Neural progenitor cell (in vitro differentiated cells): ENCODE measurements at regions not wholly inside any gene's neighbourhood (a gene's known extent, or its start where the extent isn't known, plus 50 kb on each side); places are given as distances from the start of the nearest gene placed in this dataset.
"Not testable (repeated sequence)": the region's sequence is repeated elsewhere in the genome, so short reads cannot be mapped to it uniquely, and the experiment has no call there.

Source experiments
- CTCF ChIP-seq: fragments of 200-600 bp; sonication (generic); IDR thresholded peaks from 2 replicates; pipeline ENCODE4 v1.5.1; 2017; ENCODE audit warnings: antibody characterized with exemption, mild to moderate bottlenecking
- EZH2 ChIP-seq: fragments of 200-600 bp; sonication (generic); IDR thresholded peaks from 2 replicates; pipeline ENCODE4 v1.6.1; 2017; ENCODE audit warnings: antibody characterized with exemption, mild to moderate bottlenecking, moderate library complexity

DNA sequence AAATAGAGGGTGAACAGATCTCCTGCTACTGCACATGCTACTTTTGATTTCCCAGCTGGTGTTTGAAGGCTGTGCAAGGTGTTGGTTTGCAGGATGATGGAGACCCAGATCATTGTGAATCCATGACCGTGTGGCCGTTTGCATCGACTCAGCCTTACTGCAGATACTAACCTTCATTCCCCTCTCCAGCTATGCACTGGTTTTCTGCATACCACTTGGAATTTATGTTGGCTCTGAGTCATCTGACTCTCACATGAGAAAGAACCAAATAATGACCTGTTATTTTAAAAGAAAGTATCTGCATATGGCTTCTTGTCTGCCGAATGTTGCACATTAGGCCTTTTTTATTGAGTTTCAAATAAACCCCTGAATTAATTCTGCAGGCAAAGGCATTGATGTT is 144.9 kb upstream of the PRKX start:
- not testable (repeated sequence) for TF ChIP-seq CTCF, EZH2
